GM12878 (cell line): ENCODE measurements at regions not wholly inside any gene's neighbourhood (a gene's known extent, or its start where the extent isn't known, plus 50 kb on each side); places are given as distances from the start of the nearest gene placed in this dataset.
A peak's percentile ranks its signal among the peaks of the same experiment; 100 is the strongest.

ENCODE experiments used
- ATAC-seq: fragments of 200-7000 bp; cut with Tn5 transposase; 3 replicates; pipeline ENCODE4 v1.9.1; 2020; ENCODE audit warnings: mild to moderate bottlenecking, moderate library complexity
- BruUV-seq: library from RNA; stranded (reverse); fragments of 400-500 nt; replicated peaks from 2 replicates; lab custom pipeline; 2021; lab: Mats Ljungman, UMichigan
- CTCF ChIA-PET: fragments of 300-600 bp; sonication (Branson Sonifier 250); formaldehyde crosslinking; extraction: SDS; loops from one replicate; lab custom pipeline; 2021; ENCODE audit warnings: inconsistent platforms; lab: Yijun Ruan, JAX
- POLR2A ChIA-PET: fragments of 350-600 bp; formaldehyde crosslinking; extraction: SDS; loops from one replicate; lab custom pipeline; 2021; ENCODE audit warnings: inconsistent platforms; lab: Charles Lee
- RAD21 ChIA-PET: fragments of 300-600 bp; sonication (Branson Sonifier 250); formaldehyde crosslinking; loops from one replicate; lab custom pipeline; 2023; ENCODE audit warnings: antibody characterized with exemption; ENCODE audit not compliant: unreplicated experiment; lab: Charles Lee
- SMC1A ChIA-PET: fragments of 300-600 bp; sonication (Branson Sonifier 250); formaldehyde crosslinking; loops from one replicate; lab custom pipeline; 2023; ENCODE audit not compliant: unreplicated experiment, uncharacterized antibody; lab: Charles Lee
- DNase-seq: peaks from one replicate; pipeline ENCODE4 v3.0.0-alpha.2; 2011; ENCODE audit warnings: low read depth, low spot score
- FAIRE-seq: peaks from 3 replicates; lab custom pipeline; 2011; peaks lifted over from hg19 to GRCh38; lab: Jason Lieb, UNC
- H2AFZ ChIP-seq: 2 replicates; pipeline ENCODE4 v1.6.0; 2011; ENCODE audit warnings: low read depth, low read length, control low read depth; ENCODE audit not compliant: control insufficient read depth
- H3K27ac ChIP-seq: 2 replicates; pipeline ENCODE4 v1.5.1; 2011; ENCODE audit warnings: control low read depth; ENCODE audit not compliant: control insufficient read depth, insufficient read depth
- H3K27me3 ChIP-seq, 2 experiments: replicated peaks in 1 of 2; 2 replicates each; pipeline versions ENCODE4 v1.6.0 to v1.6.1; 2011; ENCODE audit warnings: low read length in 1 of 2; ENCODE audit not compliant: control insufficient read depth in 2 of 2, insufficient read depth in 2 of 2
- H3K36me3 ChIP-seq, 2 experiments: 2 replicates each; pipeline ENCODE4 v1.5.1; 2011; ENCODE audit warnings: low read length in 1 of 2; ENCODE audit not compliant: control insufficient read depth in 2 of 2, insufficient read depth in 2 of 2
- H3K4me1 ChIP-seq: 2 replicates; pipeline ENCODE4 v1.6.1; 2011; ENCODE audit warnings: mild to moderate bottlenecking, low read length, moderate library complexity, mixed read lengths; ENCODE audit not compliant: control insufficient read depth, insufficient read depth
- H3K4me2 ChIP-seq: 2 replicates; pipeline ENCODE4 v1.6.0; 2011; ENCODE audit warnings: control low read depth; ENCODE audit not compliant: control insufficient read depth, insufficient read depth
- H3K4me3 ChIP-seq: fragments of 200-600 bp; sonication (generic); 2 replicates; pipeline ENCODE4 v1.5.1; 2016
- H3K79me2 ChIP-seq: 2 replicates; pipeline ENCODE4 v1.6.0; 2011; ENCODE audit warnings: low read length; ENCODE audit not compliant: control insufficient read depth, insufficient read depth
- H3K9ac ChIP-seq: 2 replicates; pipeline ENCODE4 v1.8.0; 2011; ENCODE audit warnings: low read length, control low read depth, mixed read lengths; ENCODE audit not compliant: control insufficient read depth, insufficient read depth
- H3K9me3 ChIP-seq: replicated peaks from 3 replicates; pipeline ENCODE4 v1.5.1; 2011; ENCODE audit warnings: mild to moderate bottlenecking, low read length; ENCODE audit not compliant: control insufficient read depth, insufficient read depth
- H4K20me1 ChIP-seq: 2 replicates; pipeline ENCODE4 v1.6.0; 2011; ENCODE audit not compliant: control insufficient read depth, insufficient read depth
- CHD1 ChIP-seq: IDR thresholded peaks from 2 replicates; pipeline ENCODE4 v1.6.1; 2012; ENCODE audit warnings: low read depth, low read length, improper control_type of control experiment
- CREB1 ChIP-seq: IDR thresholded peaks from 2 replicates; pipeline ENCODE4 v1.6.1; 2012; ENCODE audit warnings: low read depth, mild to moderate bottlenecking, inconsistent platforms
- EGR1 ChIP-seq, 2 experiments: IDR thresholded peaks; 1 replicate in 1 of 2; 2 replicates in 1 of 2; pipeline ENCODE4 v1.6.1; 2011 to 2012; ENCODE audit warnings: low read depth in 2 of 2, low read length in 2 of 2, borderline replicate concordance in 1 of 2, mild to moderate bottlenecking in 1 of 2, moderate library complexity in 1 of 2
- HDAC2 ChIP-seq: fragments of 200-600 bp; sonication (generic); IDR thresholded peaks from 2 replicates; pipeline ENCODE4 v1.6.1; 2017
- IKZF2 ChIP-seq, 2 experiments: fragments of 450-650 bp; IDR thresholded peaks; 2 replicates each; pipeline ENCODE4 v1.6.1; 2017; ENCODE audit warnings: mild to moderate bottlenecking in 2 of 2, moderate library complexity in 2 of 2
- MEF2A ChIP-seq: IDR thresholded peaks from 2 replicates; pipeline ENCODE4 v1.6.1; 2011; ENCODE audit warnings: low read depth, mild to moderate bottlenecking, low read length, moderate library complexity; ENCODE audit not compliant: insufficient read depth
- MTA3 ChIP-seq: IDR thresholded peaks from 2 replicates; pipeline ENCODE4 v1.6.1; 2012; ENCODE audit warnings: low read length, inconsistent platforms, borderline replicate concordance
- STAT1 ChIP-seq: fragments of 450-650 bp; conservative IDR thresholded peaks from 2 replicates; pipeline ENCODE4 v1.6.1; 2014; ENCODE audit warnings: antibody characterized with exemption, mild to moderate bottlenecking
- TCF7 ChIP-seq: IDR thresholded peaks from 2 replicates; pipeline ENCODE4 v1.6.1; 2014; ENCODE audit warnings: antibody characterized with exemption, borderline replicate concordance
- ZNF384 ChIP-seq: IDR thresholded peaks from 2 replicates; pipeline ENCODE4 v1.6.1; 2012; ENCODE audit warnings: low read depth, mild to moderate bottlenecking, low read length, improper control_type of control experiment, borderline replicate concordance
- WGBS: methylation state at CpG from one replicate; pipeline ENCODE4 v1.1.6; 2016; ENCODE audit warnings: low lambda C conversion rate; ENCODE audit not compliant: insufficient replicate concordance, insufficient coverage; ENCODE audit errors: missing lambda C conversion rate; 5-methylcytosine and 5-hydroxymethylcytosine counted together
- in situ Hi-C: fragments of 300-500 bp; cut with MboI; formaldehyde crosslinking; loops from 9 replicates; pipeline ENCODE4 v1.14.3; 2018; ENCODE audit warnings: mixed read lengths
- intact Hi-C: fragments of 100-400 bp; cut with micrococcal nuclease; formaldehyde crosslinking; loops from one replicate; pipeline ENCODE4 v1.14.2; 2022; ENCODE audit not compliant: unreplicated experiment
- TF ChIP-seq, protein P1 (sequence below): fragments of 450-650 bp; formaldehyde crosslinking; IDR thresholded peaks from 2 replicates; pipeline ENCODE4 v1.4.0; 2022; ENCODE audit warnings: mild to moderate bottlenecking, moderate library complexity

DNA sequence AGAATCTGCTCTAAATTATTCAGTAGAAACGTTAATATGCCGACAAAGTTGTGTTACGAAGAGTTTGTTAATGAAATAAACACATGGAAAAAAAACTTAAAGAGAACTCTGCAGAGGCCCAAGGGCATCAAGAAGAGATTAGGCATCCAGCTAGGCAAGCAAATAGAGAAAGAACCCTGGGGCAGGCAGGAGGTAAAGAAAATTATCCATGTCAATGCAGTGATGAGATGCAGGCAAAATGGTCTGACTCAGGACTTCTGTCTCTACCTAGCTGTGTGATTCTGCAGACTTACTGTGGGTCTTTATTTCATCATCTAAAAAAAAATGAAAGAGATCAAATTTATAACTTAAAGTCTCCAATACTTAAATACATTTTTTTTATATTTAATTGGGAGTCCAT, 448.0 kb downstream of the HAO1 start (continued):
- TF ChIP-seq EGR1 (IDR thresholded peaks at IDR 0.05; ENCODE audit: borderline replicate concordance in 1 of 2, low read depth in 2 of 2, low read length in 2 of 2) (no peak), TCF7 (no peak), HDAC2 (no peak), IKZF2 (IDR thresholded peaks at IDR 0.05) (no peak), STAT1 (no peak), CREB1 (no peak)

GRCh38 chr20:7493311-7493710, 446.9 kb downstream of the HAO1 start:
- no peaks in the 10 kb centered on the region for H3K79me2 ChIP-seq
- ChIA-PET RAD21 (no interaction called here), POLR2A (no interaction called here), SMC1A (no interaction called here), CTCF (interaction anchor here (0.6 kb wide), 1 partner anchor 1181 kb away, joined by 3 read pairs; no protein-coding TSS in a partner anchor)
- TF ChIP-seq ZNF384, result no peak
- TF ChIP-seq MTA3, result no peak
- no peak for TF ChIP-seq CHD1
- TF ChIP-seq, protein P1, sequence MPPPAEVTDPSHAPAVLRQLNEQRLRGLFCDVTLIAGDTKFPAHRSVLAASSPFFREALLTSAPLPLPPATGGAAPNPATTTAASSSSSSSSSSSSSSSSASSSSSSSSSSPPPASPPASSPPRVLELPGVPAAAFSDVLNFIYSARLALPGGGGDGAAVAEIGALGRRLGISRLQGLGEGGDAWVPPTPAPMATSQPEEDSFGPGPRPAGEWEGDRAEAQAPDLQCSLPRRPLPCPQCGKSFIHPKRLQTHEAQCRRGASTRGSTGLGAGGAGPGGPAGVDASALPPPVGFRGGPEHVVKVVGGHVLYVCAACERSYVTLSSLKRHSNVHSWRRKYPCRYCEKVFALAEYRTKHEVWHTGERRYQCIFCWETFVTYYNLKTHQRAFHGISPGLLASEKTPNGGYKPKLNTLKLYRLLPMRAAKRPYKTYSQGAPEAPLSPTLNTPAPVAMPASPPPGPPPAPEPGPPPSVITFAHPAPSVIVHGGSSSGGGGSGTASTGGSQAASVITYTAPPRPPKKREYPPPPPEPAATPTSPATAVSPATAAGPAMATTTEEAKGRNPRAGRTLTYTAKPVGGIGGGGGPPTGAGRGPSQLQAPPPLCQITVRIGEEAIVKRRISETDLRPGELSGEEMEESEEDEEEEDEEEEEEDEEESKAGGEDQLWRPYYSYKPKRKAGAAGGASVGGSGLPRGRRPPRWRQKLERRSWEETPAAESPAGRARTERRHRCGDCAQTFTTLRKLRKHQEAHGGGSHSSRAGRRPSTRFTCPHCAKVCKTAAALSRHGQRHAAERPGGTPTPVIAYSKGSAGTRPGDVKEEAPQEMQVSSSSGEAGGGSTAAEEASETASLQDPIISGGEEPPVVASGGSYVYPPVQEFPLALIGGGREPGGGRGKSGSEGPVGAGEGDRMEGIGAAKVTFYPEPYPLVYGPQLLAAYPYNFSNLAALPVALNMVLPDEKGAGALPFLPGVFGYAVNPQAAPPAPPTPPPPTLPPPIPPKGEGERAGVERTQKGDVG (CRISPR knock-in tag), result no peak
- TF ChIP-seq MEF2A, result 0 out of 2 replicates have a peak, but pooled peaks have one; percentile 11
- H3K27ac ChIP-seq, result no peak overlapping the region
- no peaks in the 10 kb centered on the region; the same call in 2 of the 3 replicates for H3K9me3 ChIP-seq
- no peak overlapping the region for H3K9ac ChIP-seq
- 60% methylated on average over 2 of the region's 2 CpGs for WGBS
- no peak overlapping the region for H3K4me3 ChIP-seq
- in situ Hi-C loops (no loop called here), intact Hi-C loops (no loop called here)
- H3K4me1 ChIP-seq, result no peaks in the 10 kb centered on the region
- BruUV-seq, result no TSS peak
- H3K36me3 ChIP-seq, result no peaks in the 10 kb centered on the region
- H4K20me1 ChIP-seq, result no peaks in the 10 kb centered on the region
- no peak overlapping the region for H3K4me2 ChIP-seq
- DNase-seq (no peak), FAIRE-seq (no peak), ATAC-seq (no peak)
- no peaks in the 10 kb centered on the region for H3K27me3 ChIP-seq
- no peak overlapping the region for H2AFZ ChIP-seq
